ENCODE measurements at regions not wholly inside any gene's neighbourhood (a gene's known extent, or its start where the extent isn't known, plus 50 kb on each side); places are given as distances from the start of the nearest gene placed in this dataset.

DNA sequence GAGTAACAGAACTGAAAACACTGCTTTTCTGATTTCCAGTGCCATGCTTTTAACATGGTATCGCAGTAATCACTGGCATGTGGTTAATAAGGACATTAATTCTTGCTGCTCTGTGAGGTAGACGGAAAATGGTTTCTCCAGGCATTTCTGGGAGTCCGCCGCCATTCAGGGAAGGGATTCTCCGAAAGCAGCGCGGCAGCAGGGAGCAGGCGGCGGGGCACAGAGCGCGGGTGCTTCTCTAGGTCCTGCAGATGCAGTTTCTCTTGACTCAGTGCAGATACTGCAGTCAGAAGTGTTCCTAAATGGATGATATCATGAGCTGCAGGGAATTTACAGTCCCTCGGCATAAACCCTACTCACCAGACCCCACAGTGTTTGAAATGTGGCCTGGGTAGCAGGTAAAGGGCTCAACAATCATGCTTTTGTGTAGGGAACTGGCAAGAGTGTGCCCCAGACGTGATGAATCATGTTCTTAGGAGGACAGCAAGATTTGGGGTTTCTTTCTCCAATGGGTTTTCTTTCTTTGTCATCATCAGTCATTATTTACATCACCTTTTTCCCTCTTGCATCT is 338.6 kb upstream of the ARGLU1 start:
- Mint-ChIP-seq H3K4me1 (no peaks in the 10 kb centered on the region), H3K4me3 (no peak overlapping the region), H3K27me3 (no peaks in the 10 kb centered on the region), H3K36me3 (no peaks in the 10 kb centered on the region), H3K9me3 (peaks cover 0 to 2% (median 0%) of the 10 kb centered on the region in 7 donors), H3K27ac (no peak overlapping the region)
- H3K4me3 ChIP-seq (ENCODE audit: low read depth, low read length), result no peak overlapping the region
- H3K4me1 ChIP-seq (ENCODE audit: control insufficient read depth, insufficient read depth, low read length, poor library complexity, severe bottlenecking), result no peaks in the 10 kb centered on the region
- H3K36me3 ChIP-seq (ENCODE audit: control insufficient read depth, insufficient read depth, low read length), result no peaks in the 10 kb centered on the region
- ATAC-seq (ENCODE audit: low read depth in 2 of 2) (no peak), DNase-seq (no peak)
- no peaks in the 10 kb centered on the region for H3K27me3 ChIP-seq (ENCODE audit: control insufficient read depth, insufficient read depth, low read length)
- no peaks in the 10 kb centered on the region for H3K9me3 ChIP-seq (ENCODE audit: control insufficient read depth in 2 of 2, low read length in 2 of 2)
- H3K27ac ChIP-seq (ENCODE audit: insufficient read depth, low read length, poor library complexity, severe bottlenecking), result no peak overlapping the region

DNA sequence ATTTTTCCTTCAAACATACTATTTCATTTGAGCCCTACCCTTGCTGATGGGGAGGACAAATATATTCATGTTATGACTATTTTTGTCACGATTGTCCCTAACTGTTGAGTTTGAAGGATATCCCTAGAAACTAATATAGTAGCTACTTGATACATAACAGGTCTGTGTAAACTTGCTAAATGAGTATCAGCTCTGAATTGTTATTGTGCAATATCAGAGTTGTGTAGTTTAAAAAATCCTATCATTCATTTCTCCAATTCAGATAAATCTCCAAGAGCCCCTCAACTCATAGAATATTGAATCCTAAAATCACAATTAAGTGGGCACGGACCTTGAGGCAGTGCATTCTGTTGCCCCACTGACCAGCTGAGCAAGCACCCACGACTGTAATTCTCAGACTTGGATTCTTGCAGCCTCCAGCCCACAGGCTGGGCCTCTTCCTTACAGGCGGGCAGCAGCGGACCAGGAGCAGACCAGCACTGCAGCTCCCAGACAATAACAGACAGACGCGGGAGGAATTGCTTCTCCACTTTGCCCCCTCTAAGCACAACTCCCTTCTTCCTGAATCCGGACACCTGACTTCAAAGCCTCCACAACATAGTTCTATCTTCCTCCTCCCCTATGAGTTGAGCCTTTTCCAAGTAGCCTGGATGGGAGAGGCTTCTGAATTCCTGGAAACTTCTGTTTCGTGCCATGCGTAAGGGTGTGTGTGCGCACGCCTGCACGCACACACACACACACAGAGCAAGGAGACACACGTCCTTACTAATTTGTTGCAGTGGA is 337.6 kb upstream of the ARGLU1 start:
- ATAC-seq (ENCODE audit: low read depth in 2 of 2), result no peak
- Mint-ChIP-seq H3K4me3 (no peak overlapping the region), H3K36me3 (no peaks in the 10 kb centered on the region), H3K9me3 (peaks cover 0 to 2% (median 0%) of the 10 kb centered on the region in 7 donors), H3K4me1 (no peaks in the 10 kb centered on the region), H3K27me3 (no peaks in the 10 kb centered on the region), H3K27ac (no peak overlapping the region)
- H3K36me3 ChIP-seq (ENCODE audit: control insufficient read depth, insufficient read depth, low read length), result no peaks in the 10 kb centered on the region
- H3K9me3 ChIP-seq (ENCODE audit: control insufficient read depth in 2 of 2, low read length in 2 of 2), result no peaks in the 10 kb centered on the region
- H3K4me3 ChIP-seq (ENCODE audit: low read depth, low read length), result no peak overlapping the region
- H3K4me1 ChIP-seq (ENCODE audit: control insufficient read depth, insufficient read depth, low read length, poor library complexity, severe bottlenecking), result no peaks in the 10 kb centered on the region
- H3K27me3 ChIP-seq (ENCODE audit: control insufficient read depth, insufficient read depth, low read length), result no peaks in the 10 kb centered on the region
- no peak overlapping the region for H3K27ac ChIP-seq (ENCODE audit: insufficient read depth, low read length, poor library complexity, severe bottlenecking)
- DNase-seq, result no peak

DNA sequence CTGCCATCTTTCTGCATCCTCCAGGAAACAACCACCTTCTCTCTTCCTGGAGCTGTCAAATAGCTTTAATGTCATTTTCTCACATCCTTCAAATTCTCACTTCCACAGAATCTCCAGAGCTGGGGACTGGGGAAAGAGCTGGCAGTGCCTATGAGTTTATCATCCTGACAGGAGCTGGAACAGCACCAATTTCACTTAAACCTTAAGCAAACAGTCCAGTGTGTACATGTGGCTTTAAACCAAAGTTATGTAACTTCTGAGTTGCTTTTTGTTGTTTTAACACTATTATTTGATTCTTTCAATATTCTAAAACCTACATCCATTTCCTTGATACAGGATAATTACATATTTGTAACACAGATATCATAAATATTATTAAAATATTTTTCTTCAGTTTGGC is 331.5 kb upstream of the ARGLU1 start:
- H3K36me3 ChIP-seq (ENCODE audit: control insufficient read depth, insufficient read depth, low read length), result no peaks in the 10 kb centered on the region
- DNase-seq, result no peak
- Mint-ChIP-seq H3K4me3 (no peak overlapping the region), H3K27me3 (no peaks in the 10 kb centered on the region), H3K27ac (no peak overlapping the region), H3K36me3 (no peaks in the 10 kb centered on the region), H3K4me1 (no peaks in the 10 kb centered on the region), H3K9me3 (peaks cover 0 to 3% (median 0%) of the 10 kb centered on the region in 7 donors)
- no peaks in the 10 kb centered on the region for H3K4me1 ChIP-seq (ENCODE audit: control insufficient read depth, insufficient read depth, low read length, poor library complexity, severe bottlenecking)
- H3K9me3 ChIP-seq (ENCODE audit: control insufficient read depth in 2 of 2, low read length in 2 of 2), result no peaks in the 10 kb centered on the region
- H3K27me3 ChIP-seq (ENCODE audit: control insufficient read depth, insufficient read depth, low read length), result no peaks in the 10 kb centered on the region
- no peak overlapping the region for H3K4me3 ChIP-seq (ENCODE audit: low read depth, low read length)
- no peak overlapping the region for H3K27ac ChIP-seq (ENCODE audit: insufficient read depth, low read length, poor library complexity, severe bottlenecking)
- no peak for ATAC-seq (ENCODE audit: low read depth in 2 of 2)

DNA sequence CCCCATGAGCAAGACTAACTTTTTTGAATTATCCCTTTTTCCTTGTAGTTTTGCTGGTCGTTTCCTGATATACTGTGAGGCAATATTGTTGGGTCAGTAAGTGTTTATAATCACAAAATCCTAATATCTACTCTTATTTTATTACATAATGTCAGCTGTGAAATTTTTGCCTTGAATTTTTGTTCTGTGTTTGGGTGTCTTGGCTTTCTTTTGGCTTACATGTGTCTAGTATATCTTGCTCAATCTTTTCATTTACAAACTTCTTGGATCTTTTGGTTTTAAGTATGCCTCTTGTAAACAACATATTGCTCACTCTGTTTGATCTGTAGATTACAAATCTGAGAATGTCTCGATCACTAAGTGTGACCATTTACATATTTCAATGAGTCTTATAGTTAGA is 330.3 kb upstream of the ARGLU1 start:
- H3K36me3 Mint-ChIP-seq, result no peaks in the 10 kb centered on the region
- H3K27ac Mint-ChIP-seq, result no peak overlapping the region
- no peak for DNase-seq
- H3K4me1 ChIP-seq (ENCODE audit: control insufficient read depth, insufficient read depth, low read length, poor library complexity, severe bottlenecking), result no peaks in the 10 kb centered on the region
- no peak overlapping the region for H3K4me3 ChIP-seq (ENCODE audit: low read depth, low read length)
- H3K4me1 Mint-ChIP-seq, result no peaks in the 10 kb centered on the region
- no peaks in the 10 kb centered on the region for H3K27me3 ChIP-seq (ENCODE audit: control insufficient read depth, insufficient read depth, low read length)
- H3K36me3 ChIP-seq (ENCODE audit: control insufficient read depth, insufficient read depth, low read length), result no peaks in the 10 kb centered on the region
- H3K9me3 ChIP-seq (ENCODE audit: control insufficient read depth in 2 of 2, low read length in 2 of 2), result no peaks in the 10 kb centered on the region
- no peak overlapping the region for H3K4me3 Mint-ChIP-seq
- H3K27ac ChIP-seq (ENCODE audit: insufficient read depth, low read length, poor library complexity, severe bottlenecking), result no peak overlapping the region
- no peak for ATAC-seq (ENCODE audit: low read depth in 2 of 2)
- H3K9me3 Mint-ChIP-seq, result peaks cover 0 to 3% (median 0%) of the 10 kb centered on the region in 7 donors
- no peaks in the 10 kb centered on the region for H3K27me3 Mint-ChIP-seq

DNA sequence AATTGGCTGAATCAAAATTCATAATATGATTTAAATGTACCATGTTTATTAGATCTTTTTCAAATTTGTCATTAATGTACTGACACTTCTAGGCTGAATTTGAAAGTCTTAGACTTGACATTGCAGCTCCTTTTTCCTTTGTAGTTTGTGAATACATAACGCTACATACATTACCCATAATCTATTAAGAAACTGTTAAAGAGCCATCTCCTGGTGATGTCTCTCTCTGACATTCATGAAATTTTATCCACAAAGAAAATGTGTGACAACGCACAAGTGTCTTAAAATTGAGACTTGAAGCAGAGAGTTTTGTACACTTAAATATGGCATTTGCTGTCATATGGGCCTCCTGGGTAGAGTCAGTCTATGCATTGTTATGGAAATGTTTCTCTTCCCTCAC is 320.2 kb upstream of the ARGLU1 start:
- peaks cover 0 to 5% (median 0%) of the 10 kb centered on the region in 7 donors for H3K9me3 Mint-ChIP-seq
- no peaks in the 10 kb centered on the region for H3K27me3 Mint-ChIP-seq
- no peak overlapping the region for H3K27ac Mint-ChIP-seq
- no peaks in the 10 kb centered on the region for H3K36me3 Mint-ChIP-seq
- DNase-seq, result no peak
- H3K4me3 ChIP-seq (ENCODE audit: low read depth, low read length), result no peak overlapping the region
- no peaks in the 10 kb centered on the region for H3K36me3 ChIP-seq (ENCODE audit: control insufficient read depth, insufficient read depth, low read length)
- no peaks in the 10 kb centered on the region for H3K9me3 ChIP-seq (ENCODE audit: control insufficient read depth in 2 of 2, low read length in 2 of 2)
- no peak for ATAC-seq (ENCODE audit: low read depth in 2 of 2)
- H3K4me3 Mint-ChIP-seq, result no peak overlapping the region
- H3K4me1 ChIP-seq (ENCODE audit: control insufficient read depth, insufficient read depth, low read length, poor library complexity, severe bottlenecking), result no peaks in the 10 kb centered on the region
- no peaks in the 10 kb centered on the region for H3K27me3 ChIP-seq (ENCODE audit: control insufficient read depth, insufficient read depth, low read length)
- H3K4me1 Mint-ChIP-seq, result no peaks in the 10 kb centered on the region
- no peak overlapping the region for H3K27ac ChIP-seq (ENCODE audit: insufficient read depth, low read length, poor library complexity, severe bottlenecking)

DNA sequence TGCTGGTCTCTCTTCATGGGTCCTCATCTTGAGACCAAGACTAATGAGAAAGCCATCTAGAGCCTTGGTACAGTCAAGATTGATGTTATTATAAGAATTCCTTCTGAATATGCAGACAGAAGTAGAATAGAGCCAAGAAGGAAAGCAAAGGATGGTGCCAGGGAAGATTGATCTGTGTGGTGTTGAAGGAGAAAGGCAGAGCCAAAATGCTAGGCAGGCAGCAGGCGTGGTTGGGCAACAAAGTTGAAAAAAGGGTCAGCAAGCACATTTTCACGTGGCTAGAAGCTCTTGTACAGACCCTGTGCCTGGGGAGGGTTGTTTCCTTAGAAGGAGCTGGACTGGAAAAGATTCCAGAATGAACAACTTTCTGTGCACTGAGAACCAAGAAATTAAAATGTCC is 319.7 kb upstream of the ARGLU1 start:
- ATAC-seq (ENCODE audit: low read depth in 2 of 2) (no peak), DNase-seq (no peak)
- H3K4me3 ChIP-seq (ENCODE audit: low read depth, low read length), result no peak overlapping the region
- no peaks in the 10 kb centered on the region for H3K4me1 ChIP-seq (ENCODE audit: control insufficient read depth, insufficient read depth, low read length, poor library complexity, severe bottlenecking)
- no peak overlapping the region for H3K27ac ChIP-seq (ENCODE audit: insufficient read depth, low read length, poor library complexity, severe bottlenecking)
- no peaks in the 10 kb centered on the region for H3K4me1 Mint-ChIP-seq
- H3K27me3 ChIP-seq (ENCODE audit: control insufficient read depth, insufficient read depth, low read length), result no peaks in the 10 kb centered on the region
- H3K36me3 ChIP-seq (ENCODE audit: control insufficient read depth, insufficient read depth, low read length), result no peaks in the 10 kb centered on the region
- no peaks in the 10 kb centered on the region for H3K9me3 ChIP-seq (ENCODE audit: control insufficient read depth in 2 of 2, low read length in 2 of 2)
- no peak overlapping the region for H3K27ac Mint-ChIP-seq
- H3K9me3 Mint-ChIP-seq, result peaks cover 0 to 5% (median 0%) of the 10 kb centered on the region in 7 donors
- no peaks in the 10 kb centered on the region for H3K36me3 Mint-ChIP-seq
- no peaks in the 10 kb centered on the region for H3K27me3 Mint-ChIP-seq
- peak overlapping the region in 1 of 4 donors; percentile 64 for H3K4me3 Mint-ChIP-seq

DNA sequence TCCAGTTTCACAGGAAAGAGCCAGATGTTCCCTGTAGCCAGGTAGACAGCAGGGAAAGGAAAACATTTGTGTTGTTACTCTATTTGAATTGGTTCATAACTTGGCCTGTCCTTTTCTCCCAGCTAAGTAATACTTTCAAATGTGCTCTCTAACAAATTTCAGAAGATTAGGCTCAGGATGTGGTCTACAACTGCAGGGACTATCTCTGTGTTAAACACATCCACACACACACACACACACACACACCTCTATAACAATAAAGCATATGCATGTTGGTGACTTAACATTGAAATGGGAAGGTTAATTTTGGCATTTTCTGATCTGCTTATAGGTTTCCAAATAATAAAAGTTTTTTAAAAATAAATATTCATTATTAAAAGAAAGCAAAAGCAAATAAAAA is 316.0 kb upstream of the ARGLU1 start:
- ATAC-seq (ENCODE audit: low read depth in 2 of 2), result no peak
- DNase-seq, result no peak
- Histone ChIP-seq H3K27ac (ENCODE audit: insufficient read depth, low read length, poor library complexity, severe bottlenecking) (no peak overlapping the region), H3K9me3 (ENCODE audit: control insufficient read depth in 2 of 2, low read length in 2 of 2) (no peaks in the 10 kb centered on the region), H3K36me3 (ENCODE audit: control insufficient read depth, insufficient read depth, low read length) (no peaks in the 10 kb centered on the region), H3K27me3 (ENCODE audit: control insufficient read depth, insufficient read depth, low read length) (no peaks in the 10 kb centered on the region), H3K4me1 (ENCODE audit: control insufficient read depth, insufficient read depth, low read length, poor library complexity, severe bottlenecking) (no peaks in the 10 kb centered on the region), H3K4me3 (ENCODE audit: low read depth, low read length) (no peak overlapping the region)
- Mint-ChIP-seq H3K9me3 (peaks cover 0 to 5% (median 0%) of the 10 kb centered on the region in 7 donors), H3K27me3 (no peaks in the 10 kb centered on the region), H3K4me1 (no peaks in the 10 kb centered on the region), H3K36me3 (no peaks in the 10 kb centered on the region), H3K4me3 (no peak overlapping the region), H3K27ac (no peak overlapping the region)

DNA sequence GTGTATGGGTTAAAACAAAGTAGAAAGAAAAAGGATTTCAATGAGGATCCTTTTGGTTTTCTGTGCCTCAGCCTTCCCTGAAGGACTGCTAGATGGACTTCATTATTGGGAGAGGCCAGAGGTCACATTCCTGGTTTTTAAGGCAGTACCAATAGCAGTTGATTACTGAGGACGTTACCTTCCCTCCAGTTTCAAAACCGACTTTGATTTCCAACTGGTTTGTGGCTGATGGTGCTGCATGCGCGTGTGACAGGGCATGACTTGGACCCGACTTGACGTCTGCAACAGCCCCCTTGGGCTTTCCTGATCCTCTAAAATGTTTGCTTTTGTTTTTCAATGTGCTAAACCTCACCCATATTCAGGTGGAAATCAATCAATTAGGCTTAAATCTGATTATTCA is 314.3 kb upstream of the ARGLU1 start:
- no peak overlapping the region for H3K27ac Mint-ChIP-seq
- no peaks in the 10 kb centered on the region for H3K9me3 ChIP-seq (ENCODE audit: control insufficient read depth in 2 of 2, low read length in 2 of 2)

More for the DNA sequence above, 314.3 kb upstream of the ARGLU1 start:
- Mint-ChIP-seq H3K36me3 (no peaks in the 10 kb centered on the region), H3K9me3 (peaks cover 0 to 3% (median 0%) of the 10 kb centered on the region in 7 donors), H3K4me3 (no peak overlapping the region), H3K27me3 (no peaks in the 10 kb centered on the region), H3K4me1 (no peaks in the 10 kb centered on the region)
- H3K27me3 ChIP-seq (ENCODE audit: control insufficient read depth, insufficient read depth, low read length), result no peaks in the 10 kb centered on the region
- H3K27ac ChIP-seq (ENCODE audit: insufficient read depth, low read length, poor library complexity, severe bottlenecking), result no peak overlapping the region
- DNase-seq (no peak), ATAC-seq (ENCODE audit: low read depth in 2 of 2) (no peak)
- H3K4me3 ChIP-seq (ENCODE audit: low read depth, low read length), result no peak overlapping the region
- H3K36me3 ChIP-seq (ENCODE audit: control insufficient read depth, insufficient read depth, low read length), result no peaks in the 10 kb centered on the region
- no peaks in the 10 kb centered on the region for H3K4me1 ChIP-seq (ENCODE audit: control insufficient read depth, insufficient read depth, low read length, poor library complexity, severe bottlenecking)

Measured in CD4-positive, CD25-positive, alpha-beta regulatory T cell (primary cell).